ENCODE measurements at regions not wholly inside any gene's neighbourhood (a gene's known extent, or its start where the extent isn't known, plus 50 kb on each side); places are given as distances from the start of the nearest gene placed in this dataset.
"Not testable (repeated sequence)": the region's sequence is repeated elsewhere in the genome, so short reads cannot be mapped to it uniquely, and the experiment has no call there.

DNA sequence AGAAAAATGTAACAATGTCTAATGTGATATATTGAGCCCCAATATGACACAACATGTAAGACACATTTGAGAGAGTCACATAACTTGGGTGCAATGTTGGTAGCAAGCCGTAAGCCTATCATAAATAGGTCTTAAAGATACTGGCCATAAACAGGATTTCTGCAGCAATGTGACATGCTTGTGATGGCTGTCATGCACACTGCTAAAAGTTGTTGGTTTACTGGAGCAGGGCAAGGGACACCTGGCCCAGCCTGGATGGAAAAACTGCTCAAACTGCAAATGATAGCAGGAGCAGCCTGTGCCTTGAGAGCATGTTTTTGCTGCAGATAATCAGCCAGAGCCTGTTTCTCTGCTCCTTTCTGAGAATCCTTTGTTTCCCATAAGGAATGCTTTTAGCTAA, 136.7 kb upstream of the ZNF91 start:
- DNase-seq, result no peak

DNA sequence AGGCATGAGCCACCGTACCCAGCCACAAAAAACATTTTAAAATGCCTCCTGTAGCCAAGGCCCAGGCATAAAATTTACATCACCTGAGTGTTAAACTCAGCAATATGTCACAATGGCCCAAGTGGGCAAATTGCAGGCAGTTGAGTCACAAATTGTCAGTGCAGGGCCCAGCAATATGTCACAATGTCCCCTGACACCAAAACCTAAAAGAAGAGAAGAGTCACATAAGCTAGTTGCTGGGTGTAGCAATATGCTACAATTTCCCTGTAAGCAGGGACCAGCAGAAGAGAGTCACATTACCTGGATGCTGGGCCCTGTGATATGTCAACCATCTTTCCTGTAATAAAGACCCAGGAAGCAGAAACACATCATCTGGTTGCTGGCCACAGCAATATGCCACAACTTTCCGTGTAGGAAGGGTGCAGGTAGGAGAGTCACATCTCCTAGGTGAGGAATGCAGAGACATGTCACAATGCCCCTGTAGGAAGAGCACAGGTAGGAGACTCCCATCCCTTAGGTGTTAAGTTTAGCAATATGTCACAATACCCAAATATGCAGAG, 136.0 kb upstream of the ZNF91 start:
- DNase-seq, result no peak

DNA sequence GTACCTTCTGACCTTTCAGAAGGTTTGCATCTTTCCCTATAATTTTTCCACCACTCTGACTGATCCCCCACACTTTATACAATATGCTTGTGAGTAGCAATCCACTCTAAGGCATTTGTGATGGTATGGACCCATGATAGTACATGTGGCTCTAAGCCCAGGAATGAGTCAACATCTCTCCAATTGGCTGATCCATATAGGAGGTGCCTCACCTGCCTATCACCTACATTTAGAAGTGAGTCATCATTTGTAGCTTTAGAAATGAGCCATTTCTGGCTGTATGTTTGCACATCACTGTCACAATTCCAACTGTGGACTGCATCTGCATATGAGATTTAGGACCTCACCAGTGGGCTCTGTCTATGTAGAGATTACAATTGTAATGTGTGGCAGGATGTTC, 133.1 kb upstream of the ZNF91 start:
- no peak for DNase-seq

DNA sequence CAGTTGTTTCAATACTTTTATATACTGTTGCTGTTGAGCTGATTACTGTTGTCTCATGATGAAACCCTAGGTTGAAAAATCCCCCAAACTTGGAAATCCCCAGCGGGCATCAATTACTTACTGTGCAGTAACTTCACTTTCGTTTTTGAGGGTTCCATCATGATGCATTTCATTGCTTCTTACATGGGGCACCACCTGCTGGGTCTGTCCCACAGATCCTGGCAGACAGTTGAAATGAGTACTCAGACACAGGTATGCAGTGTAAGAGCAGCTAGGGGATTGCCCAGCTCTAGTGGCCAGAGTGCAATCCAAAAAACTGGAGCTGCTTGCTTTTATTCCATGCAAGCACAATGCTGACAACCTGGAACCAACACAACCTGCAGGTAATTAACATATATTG, 132.5 kb upstream of the ZNF91 start:
- no peak for DNase-seq

DNA sequence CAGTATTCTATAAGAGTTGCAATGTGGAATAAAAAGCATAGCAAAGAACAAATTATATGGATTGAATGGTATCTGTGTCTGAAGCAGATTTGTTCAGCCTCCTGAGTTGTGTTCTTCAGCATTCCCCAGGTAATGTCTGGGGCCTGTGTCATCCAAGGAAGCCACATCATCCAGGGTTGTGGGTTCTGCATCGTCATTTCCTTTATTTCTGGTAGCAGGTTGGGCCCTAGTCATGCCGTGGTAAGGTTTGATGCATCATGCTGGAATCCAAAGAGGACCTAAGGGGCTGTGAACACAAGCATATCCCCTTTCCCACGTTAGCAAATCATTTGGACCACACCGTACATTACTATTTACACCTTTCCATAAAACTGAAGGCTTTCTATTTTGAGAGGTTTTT, 131.0 kb upstream of the ZNF91 start:
- DNase-seq, result no peak

DNA sequence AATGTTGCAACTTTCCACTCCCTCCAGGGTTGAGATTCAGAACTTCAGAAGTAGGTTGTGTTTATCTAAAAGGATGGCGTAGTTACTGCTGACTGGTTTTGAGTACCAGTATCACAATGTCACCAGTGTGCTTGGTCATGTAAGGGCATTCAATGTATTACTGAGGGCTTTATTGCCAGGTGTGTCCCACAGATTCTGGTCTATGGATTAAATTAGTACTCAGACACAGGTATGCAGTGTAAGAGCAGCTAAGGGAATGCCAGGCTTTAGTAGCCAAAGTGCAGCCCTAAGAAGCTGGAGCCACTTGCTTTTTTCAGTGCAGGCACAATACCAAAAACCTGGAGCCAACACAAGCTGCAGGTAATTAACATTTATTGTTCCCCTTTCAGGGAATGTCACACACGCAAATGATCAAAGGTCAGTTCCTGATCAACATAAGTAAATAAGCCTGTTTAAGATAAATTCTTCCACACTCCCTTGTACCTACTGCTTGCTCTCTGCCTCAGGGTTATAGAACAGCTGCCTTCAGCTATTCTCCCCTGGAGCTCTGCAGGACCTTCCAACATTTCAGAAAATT, 130.1 kb upstream of the ZNF91 start:
- DNase-seq, result no peak

DNA sequence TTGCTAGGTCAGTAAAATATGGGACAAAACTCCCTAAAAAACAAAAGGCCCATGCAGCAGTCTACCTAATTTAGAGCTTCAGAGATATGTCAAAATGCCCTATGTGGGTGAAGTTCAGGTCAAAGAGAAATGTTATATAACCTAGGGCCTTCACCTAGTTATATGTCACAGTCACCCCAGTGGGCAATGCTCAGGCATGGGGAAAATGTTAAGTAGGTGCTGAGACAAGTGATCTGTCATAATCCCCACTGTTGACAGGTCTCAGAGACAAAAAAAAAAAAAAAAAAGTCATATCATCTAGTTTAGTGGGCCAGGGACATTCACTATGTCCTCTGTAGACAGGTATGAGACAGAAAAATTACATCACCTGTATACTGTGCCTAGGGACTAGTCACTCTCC, 128.6 kb upstream of the ZNF91 start:
- no peak for DNase-seq

DNA sequence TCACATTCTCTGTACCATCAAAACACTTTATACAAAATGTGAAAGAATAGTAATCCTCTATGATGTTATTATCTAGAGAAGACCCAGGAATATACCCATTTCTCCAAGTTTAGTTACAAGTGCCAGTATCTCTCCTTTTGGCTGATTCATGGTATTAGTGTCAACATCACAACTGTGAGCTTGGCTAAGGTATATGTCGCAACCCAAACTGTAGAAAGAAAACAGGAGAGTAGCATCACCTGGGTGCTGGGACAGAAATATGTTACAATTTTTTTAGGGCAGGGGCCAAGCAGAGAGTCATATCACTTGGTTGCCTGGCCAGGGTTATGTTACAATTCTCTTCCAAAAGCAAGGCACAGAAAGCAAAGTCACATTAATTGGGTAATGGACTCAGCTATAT, 127.2 kb upstream of the ZNF91 start:
- DNase-seq, result no peak

DNA sequence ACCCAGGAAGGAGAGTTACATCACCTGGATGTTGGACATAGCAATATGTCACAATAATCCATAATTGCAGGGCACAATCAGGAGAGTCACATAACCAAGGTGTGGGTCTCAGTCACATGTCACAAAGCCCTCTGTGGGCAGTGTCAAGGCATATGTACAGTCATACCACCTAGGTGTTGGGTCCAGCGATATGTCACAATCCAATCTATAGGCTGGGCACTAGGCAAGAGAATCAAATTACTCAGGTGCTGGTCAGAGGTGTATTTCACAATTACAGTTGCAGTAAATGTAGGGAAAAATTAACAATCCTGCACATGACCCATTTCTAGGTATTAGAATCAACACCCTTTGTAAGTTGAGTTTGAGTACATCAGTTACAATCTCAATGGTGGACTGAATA, 126.2 kb upstream of the ZNF91 start:
- DNase-seq, result no peak

DNA sequence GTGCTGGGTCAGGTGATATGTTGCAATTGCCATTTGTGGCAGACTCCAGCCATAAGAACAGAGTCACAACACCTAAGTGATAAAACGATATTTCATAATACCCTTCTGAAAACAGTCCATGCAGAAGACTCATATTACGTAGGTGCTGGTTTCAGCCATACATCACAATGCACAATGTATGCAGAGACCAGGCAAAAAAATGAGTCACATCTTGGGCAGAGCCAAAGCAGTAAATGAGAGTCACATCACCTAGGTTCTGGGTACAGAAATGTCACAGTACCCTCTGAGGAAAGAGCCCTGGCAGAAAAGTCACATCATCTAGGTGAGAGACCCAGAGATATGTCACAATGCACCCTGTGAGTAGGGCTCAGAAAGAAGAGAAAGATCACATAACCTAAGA, 125.2 kb upstream of the ZNF91 start:
- DNase-seq, result no peak

DNA sequence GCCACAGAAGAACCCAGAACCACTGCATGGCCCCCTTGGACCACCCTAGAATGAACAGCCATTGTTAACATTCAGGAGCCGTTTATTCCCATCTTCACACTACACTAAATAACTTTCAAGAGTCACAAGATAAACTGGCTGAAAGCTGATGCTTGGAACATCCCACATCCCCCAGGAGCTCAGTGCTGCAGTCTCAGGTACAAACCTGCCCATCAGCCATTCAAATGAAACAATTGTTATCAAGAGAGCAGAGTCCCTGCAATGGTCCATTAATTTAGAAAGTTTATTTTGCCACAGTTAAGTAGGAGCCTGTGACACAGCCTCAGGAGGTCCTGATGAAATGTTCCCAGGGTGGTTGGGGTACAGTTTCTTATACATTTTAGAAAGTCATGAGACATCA, 123.8 kb upstream of the ZNF91 start:
- no peak for DNase-seq

DNA sequence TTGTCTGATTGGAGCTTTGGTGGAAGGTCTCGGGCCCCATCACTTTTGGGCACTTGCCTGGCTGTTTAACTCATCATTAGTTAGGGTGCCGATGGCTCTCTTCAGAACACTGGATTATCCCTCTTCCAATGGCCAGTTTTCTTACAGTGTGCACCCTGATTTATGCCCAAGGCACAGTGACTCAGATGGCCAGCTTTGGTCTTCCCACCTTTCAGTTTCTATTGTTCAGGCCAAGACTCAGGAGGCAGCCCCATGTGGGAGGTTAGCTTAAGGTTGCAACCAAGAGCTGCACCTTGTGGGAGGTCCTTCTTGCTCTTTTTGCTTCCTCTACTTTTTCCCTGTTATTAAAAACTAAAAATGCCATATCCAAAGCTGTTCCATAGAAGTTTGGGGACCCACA, 121.0 kb upstream of the ZNF91 start:
- DNase-seq, result no peak

DNA sequence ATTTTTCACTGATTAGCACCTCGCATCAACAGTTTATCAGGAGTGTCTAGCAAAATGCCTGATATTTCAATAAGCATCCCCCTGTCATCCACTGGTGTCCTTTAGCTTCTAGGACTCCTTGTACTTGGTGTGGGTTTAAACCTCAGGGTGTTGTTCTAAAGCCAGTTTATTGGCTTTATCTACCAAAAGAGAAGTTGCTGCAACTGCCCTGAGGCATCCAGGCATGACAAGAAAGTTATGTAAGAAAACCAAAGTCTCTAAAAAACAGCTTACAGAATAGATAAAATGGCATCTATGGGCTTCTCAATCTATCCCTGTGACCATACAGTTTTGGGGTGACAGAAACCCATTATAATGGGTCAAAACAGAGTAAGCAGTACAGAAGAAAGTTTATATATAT, 120.3 kb upstream of the ZNF91 start:
- no peak for DNase-seq

DNA sequence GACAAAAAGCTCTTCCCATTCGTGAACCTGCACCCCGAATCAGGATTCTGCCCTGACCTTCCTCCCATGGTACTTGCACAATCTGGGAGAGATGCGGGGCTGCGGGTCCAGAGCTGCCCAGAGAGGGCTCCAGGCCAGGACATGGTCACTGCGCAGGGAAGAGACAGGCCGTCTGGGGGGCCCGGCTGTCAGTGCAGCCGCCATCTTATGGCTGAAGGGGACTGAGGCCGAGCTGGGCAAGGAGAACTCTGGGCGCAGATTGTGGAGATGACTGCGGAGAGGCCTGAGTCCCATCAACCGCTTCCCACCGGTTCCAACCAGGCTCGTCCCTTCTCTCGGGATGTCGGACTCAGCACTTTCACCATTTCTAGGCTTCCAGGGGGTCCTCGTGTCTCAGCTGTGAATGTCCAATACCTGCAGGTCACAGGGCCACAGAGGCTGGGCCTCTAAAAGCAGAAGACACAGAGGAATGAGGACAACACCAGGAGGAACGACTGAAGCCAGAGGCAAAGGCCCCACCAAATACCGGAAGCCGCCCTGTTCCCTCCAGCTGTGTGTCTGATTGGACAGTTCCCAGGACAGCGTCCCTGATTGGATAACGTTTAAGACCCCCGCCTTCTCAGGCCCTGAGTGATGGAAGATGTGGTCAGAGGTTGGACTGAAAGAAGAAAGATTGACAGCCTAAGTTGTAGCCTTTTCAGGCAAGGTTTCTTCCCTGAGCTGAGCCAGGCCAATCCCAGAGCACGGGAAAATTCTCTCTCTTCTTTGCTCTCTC, 117.1 kb upstream of the ZNF91 start:
- DNase-seq, result no peak

DNA sequence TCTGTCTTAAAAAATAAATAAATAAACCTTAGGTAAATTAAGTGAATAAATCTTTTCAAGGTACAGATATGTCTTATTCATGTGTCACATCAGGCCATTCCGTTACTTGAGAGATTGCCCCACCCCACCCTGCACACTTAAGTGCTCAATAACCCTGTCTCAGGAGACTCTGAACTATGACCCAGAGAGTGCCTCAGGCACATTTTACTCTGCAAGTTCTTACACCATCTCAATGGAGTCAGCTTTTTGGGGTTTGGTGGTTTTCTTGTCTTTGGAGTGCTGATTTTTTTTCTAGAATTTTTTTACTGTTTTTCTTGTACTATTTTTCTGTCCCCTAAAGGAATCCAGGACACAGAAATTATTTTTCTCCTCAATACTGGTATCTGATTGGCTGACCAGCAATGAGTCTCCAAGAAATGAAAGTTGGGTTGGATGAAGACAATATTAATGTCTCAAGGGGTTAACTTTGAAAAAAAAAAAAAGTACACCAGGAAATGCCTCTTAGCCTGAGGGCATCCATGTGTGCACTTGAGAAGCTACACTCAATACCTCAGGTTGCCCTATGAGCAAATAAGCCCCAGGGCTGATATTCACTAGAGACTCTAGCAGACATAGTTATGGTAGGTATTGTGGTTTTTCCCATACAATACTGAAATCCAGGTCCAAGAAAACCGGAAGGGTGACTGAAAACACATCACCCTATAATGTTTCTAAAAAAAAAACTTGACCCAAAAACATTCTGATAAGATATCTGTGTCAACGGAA, 114.6 kb upstream of the ZNF91 start:
- no peak for DNase-seq

DNA sequence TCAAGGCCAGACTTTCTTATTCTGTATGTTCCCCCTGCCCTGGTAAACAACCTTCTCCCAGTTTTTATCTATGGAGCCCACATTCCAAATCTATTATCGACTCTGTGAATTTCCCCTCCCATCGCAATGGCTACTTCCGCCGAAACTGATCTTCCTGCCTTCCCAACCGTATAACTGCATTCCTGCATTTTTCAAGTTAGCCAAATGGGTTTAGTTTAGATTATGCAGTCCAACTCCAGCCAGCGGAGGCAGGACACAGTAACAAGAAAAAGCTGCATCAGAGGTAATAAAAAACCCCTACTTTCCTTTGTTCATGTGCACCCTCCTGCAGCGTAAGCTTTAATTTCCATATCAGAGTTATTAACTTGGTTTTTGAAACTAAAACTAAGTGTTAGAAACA, 112.2 kb upstream of the ZNF91 start:
- DNase-seq, result no peak

DNA sequence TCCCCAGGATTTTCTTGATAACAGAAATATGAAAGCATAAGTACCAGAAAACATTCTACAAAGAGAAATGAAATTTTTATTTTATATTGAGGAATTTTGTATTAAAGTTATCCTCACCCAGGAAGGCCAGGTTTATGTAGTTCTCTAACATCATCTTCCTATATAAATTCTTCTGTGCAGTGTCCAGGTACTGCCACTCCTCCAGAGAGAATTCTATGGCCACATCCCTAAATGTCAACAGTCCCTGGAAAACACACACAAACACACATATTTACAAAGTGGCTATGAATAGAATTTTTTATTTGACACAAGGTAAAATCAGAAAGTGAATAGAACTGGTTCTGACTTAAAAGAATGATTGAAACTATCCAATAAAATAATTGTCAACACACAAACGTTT, 110.5 kb upstream of the ZNF91 start:
- no peak for DNase-seq

DNA sequence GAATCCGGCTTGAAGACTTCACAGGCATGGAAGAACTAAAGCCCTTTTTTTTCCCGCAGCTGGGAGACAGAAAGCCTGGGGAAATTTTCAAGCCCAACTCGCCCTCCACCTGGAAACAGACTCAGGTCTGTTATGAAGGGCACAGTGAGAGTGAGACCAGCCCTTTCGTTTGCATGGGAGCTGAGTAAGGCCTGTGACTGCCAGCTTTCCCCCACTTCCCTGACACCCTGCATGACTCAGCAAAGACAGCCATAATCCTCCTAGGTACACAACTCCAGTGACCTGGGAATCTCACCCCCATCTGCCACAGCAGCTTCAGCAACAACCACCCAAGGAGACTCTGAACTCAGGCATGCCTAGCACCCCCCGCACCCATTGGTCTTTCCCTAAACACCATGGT, 87.6 kb upstream of the ZNF91 start:
- DNase-seq, result no peak

DNA sequence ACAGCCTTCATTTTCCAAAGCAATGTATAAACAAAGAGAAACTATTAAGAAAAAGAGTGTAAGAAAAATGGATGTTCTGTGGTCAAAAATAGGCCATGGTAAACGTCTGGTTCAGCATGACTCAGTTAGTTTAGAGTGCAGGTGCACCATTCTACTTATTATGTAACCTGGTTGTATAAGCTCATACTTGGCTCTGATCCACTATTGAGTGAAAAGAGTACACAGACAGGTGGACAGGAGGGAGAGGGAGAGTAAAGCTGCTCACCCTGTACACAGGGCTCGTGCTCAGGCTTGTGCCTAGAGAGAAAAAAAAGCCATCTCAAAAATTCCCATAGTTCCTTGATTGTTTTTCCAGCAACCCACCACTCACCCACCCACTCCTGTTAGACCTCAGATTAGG, 85.8 kb upstream of the ZNF91 start:
- peak; percentile 1 for DNase-seq

DNA sequence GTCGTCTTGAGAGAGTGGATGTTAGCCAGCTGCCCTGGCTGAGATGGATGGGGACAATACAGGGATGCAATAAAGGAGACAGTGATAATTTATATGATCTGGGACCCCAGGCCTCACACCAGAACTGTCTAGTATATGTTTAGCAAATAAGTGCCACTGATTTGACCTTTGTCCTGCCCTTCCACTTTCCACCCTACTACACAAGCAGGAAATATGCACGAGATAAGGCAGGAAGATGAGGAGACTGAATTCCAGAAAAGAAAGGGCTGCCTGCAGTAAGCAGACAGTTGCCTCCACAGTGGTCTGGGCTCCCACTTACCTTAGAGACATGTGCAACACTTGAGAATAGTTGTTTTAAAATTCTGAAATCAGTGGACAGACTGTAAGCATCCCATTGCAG, 80.2 kb upstream of the ZNF91 start:
- DNase-seq, result no peak

DNA sequence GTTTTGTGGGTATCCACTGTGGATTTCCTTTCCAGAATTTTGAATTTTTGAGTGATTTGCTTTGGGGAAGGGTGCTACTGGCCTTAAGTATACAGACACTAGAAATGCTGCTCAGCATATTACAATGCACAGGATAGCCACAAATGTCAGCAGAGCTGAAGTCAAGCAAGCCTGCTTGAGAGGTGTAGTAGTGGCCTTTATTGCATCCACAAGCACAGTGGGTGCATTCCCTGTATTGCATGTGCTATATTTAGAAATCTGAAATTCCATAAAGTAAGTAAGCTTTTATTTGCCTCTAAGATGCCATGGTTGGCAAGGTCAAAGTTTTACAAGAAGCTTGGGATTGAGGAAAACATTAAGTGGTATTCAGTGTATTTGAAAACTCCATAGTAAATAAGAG, 79.5 kb upstream of the ZNF91 start:
- DNase-seq, result no peak

DNA sequence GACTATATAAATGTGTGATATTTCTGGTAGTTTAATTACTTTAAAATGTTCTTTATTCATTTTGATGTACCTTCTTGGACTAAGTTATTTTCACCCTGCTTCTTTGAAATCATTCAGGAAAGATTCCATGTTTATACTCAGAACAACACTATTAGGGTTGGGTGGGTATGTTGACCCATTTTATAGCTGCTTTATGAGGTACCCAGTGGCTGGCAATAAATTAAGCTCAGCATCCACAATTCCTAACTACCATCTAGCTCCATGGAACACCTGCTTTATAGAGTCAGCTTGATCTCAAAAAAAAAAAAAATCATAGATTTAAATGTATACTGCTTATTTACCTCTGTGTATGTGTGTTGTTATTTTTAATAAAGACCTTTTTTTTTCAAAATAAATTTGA, 78.9 kb upstream of the ZNF91 start:
- no peak for DNase-seq

DNA sequence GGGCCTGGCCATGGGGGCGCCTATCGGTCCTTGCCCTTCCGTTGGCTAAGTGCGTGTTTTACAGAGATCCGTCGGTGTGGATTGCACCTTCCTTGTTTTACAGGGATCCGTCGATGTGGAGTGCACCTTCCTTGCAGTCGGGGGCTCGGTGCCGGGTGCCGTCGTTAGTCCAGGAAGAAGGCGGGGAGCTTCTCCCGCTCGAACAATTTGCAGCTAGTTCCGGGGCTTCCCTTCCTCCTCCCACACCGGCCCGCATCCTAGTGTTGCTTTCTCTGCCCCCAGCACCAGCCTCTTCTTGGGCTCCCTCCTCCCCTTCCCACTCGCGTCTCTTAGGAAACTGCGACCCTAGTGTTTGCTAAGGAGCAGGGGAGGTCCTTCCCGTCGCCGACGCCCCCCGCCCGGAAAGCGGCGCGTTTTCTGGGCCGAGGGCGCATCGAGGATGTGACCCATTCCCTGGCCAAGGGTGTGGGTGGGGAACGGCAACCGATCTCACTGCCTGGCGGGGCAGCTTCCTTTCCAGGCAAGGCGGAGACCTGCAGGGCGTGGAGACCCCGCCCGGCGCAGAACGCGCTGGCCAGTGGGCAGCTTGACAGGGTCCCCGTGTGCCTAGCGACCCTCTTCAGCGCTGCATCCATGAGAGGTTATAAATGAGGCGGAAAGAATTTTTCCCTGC, 75.7 kb upstream of the ZNF91 start:
- no peak for DNase-seq

DNA sequence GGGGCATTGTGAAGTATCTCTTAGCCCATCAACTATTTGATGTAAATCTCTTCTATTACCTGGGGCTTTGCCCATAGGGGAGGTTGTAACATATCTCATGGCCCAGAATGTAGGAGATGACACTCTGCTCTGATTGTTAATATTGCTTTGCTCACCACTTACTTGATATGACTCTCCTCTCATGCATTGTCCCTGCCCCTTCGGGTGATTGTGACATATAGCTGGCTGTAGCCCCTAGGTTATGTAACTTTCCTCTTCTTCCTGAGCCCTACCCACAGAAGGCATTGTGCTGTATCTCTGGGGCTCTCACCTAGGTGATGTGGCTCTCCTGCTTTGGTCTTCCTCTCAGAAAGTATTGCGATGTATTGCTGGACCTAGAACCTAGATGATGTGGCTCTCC, 69.1 kb upstream of the ZNF91 start:
- DNase-seq, result not testable (repeated sequence)
